ENCODE measurements at regions not wholly inside any gene's neighbourhood (a gene's known extent, or its start where the extent isn't known, plus 50 kb on each side); places are given as distances from the start of the nearest gene placed in this dataset.

DNA sequence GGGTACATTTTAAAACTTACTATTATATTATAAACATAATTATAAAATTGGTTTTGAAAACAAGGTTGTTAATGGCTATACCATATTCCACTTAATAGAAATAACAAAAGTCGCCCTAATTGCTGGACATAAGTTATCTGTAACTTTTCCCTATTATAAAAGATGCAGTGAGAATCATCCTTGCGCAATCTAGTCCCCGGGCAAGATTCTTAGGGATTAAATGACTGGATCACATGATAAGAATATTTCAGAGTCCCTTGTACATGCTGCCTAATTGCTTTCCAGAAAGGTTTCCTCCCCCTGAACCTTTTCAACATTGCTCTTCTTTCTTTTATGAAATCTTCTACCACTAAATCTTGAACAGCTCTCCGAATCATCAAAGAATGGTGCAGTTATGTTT, 479.8 kb upstream of the MKI67 start:
- ATAC-seq: no peak
- TF ChIP-seq, protein P1, sequence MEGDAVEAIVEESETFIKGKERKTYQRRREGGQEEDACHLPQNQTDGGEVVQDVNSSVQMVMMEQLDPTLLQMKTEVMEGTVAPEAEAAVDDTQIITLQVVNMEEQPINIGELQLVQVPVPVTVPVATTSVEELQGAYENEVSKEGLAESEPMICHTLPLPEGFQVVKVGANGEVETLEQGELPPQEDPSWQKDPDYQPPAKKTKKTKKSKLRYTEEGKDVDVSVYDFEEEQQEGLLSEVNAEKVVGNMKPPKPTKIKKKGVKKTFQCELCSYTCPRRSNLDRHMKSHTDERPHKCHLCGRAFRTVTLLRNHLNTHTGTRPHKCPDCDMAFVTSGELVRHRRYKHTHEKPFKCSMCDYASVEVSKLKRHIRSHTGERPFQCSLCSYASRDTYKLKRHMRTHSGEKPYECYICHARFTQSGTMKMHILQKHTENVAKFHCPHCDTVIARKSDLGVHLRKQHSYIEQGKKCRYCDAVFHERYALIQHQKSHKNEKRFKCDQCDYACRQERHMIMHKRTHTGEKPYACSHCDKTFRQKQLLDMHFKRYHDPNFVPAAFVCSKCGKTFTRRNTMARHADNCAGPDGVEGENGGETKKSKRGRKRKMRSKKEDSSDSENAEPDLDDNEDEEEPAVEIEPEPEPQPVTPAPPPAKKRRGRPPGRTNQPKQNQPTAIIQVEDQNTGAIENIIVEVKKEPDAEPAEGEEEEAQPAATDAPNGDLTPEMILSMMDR (IDR thresholded peaks at IDR 0.05): no peak
- no peak for TF ChIP-seq POLR2A (IDR thresholded peaks at IDR 0.05)
- Histone ChIP-seq H3K36me3 (no peaks in the 10 kb centered on the region), H3K4me3 (no peak overlapping the region), H3K4me1 (no peaks in the 10 kb centered on the region), H3K27ac (no peak overlapping the region), H3K27me3 (no peaks in the 10 kb centered on the region), H3K9me3 (no peaks in the 10 kb centered on the region)
- intact Hi-C loops (cut with DNase I): no loop called here
- no peak for DNase-seq
- WGBS, 4 donors: 82 to 89% (median 85%) methylated on average over 4 of the region's 4 CpGs

DNA sequence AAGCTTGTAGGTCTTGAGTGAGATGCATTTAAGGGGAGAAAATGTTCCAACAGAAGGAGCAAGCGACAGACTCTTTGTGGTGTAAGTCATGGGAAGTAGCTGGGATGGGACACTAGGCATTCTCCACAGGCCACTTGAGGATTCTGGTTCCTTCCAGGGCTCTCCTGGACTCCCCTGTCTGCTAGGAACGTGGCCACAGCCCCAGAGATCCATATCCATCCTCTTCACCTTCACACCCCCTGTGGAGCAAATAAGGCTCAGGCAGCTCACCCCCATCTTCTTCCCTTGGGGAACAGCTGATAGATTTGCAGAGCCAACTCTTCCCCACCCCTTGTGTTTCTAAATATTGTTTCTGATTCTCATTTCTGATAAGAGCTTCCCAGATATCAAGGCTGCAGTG, 482.6 kb upstream of the MKI67 start:
- H3K36me3 ChIP-seq: no peaks in the 10 kb centered on the region
- no peaks in the 10 kb centered on the region for H3K27me3 ChIP-seq
- ATAC-seq: no peak
- no peaks in the 10 kb centered on the region for H3K9me3 ChIP-seq
- intact Hi-C loops (cut with DNase I): no loop called here
- no peak overlapping the region for H3K27ac ChIP-seq
- H3K4me1 ChIP-seq: no peaks in the 10 kb centered on the region
- 69 to 84% (median 79%) methylated on average over 2 of the region's 2 CpGs for WGBS, 4 donors
- H3K4me3 ChIP-seq: no peak overlapping the region
- DNase-seq: no peak
- no peak for TF ChIP-seq POLR2A (IDR thresholded peaks at IDR 0.05)
- TF ChIP-seq, protein P1 (IDR thresholded peaks at IDR 0.05): no peak

DNA sequence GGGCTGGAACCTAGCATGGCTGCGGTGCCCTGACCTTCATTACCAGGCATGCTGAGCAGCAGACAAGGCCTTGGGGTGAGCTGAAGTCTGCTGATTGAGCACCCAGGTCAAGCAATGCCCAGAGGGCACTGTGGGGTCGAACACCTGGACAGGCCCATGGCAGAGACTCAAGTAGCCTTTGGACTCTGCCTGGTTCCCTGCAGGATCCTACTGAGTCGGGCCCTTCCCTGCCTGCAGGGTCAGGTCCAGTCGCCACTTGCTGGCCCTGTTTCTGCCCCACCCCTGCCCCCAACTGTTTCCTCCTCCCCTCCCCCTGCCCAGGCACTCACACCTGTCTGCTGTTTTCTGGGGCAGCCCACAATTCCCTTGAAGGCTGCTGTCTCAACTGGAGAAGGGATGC, 483.2 kb upstream of the MKI67 start:
- no peak for DNase-seq
- intact Hi-C loops (cut with DNase I): no loop called here
- 88 to 100% (median 96%) methylated on average over 1 to 4 of the region's 4 CpGs for WGBS, 4 donors

DNA sequence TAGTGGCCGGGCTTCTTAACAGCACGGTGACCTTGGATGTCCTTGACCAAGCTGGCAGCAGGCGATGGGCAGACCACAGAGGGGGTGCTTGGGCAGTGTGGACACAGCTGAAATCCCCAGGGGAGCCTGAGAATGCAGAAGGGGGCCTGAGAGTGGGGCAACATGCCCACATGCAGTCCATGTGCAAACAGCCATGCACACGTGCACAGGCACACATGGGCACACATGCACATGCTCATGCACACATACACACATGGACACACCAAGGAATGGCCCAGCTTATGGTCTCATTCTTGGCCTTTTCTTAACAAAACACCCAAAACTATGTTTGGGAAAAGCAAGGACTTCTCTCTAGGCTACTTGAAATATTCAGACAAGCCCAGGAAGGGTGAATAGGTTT, 483.9 kb upstream of the MKI67 start:
- Histone ChIP-seq H3K9me3 (no peaks in the 10 kb centered on the region), H3K27me3 (no peaks in the 10 kb centered on the region), H3K27ac (no peak overlapping the region), H3K36me3 (no peaks in the 10 kb centered on the region), H3K4me3 (no peak overlapping the region), H3K4me1 (no peaks in the 10 kb centered on the region)
- TF ChIP-seq POLR2A (IDR thresholded peaks at IDR 0.05): no peak
- TF ChIP-seq, protein P1 (IDR thresholded peaks at IDR 0.05): no peak
- intact Hi-C loops (cut with DNase I): no loop called here
- ATAC-seq (no peak), DNase-seq (no peak)
- WGBS, 4 donors: 80 to 96% (median 89%) methylated on average over 4 of the region's 4 CpGs

More for the DNA sequence above, 483.2 kb upstream of the MKI67 start:
- no peak overlapping the region for H3K27ac ChIP-seq
- no peak overlapping the region for H3K4me3 ChIP-seq
- TF ChIP-seq, protein P1 (IDR thresholded peaks at IDR 0.05): no peak
- no peak for TF ChIP-seq POLR2A (IDR thresholded peaks at IDR 0.05)
- no peak for ATAC-seq
- no peaks in the 10 kb centered on the region for H3K36me3 ChIP-seq
- H3K27me3 ChIP-seq: no peaks in the 10 kb centered on the region
- no peaks in the 10 kb centered on the region for H3K4me1 ChIP-seq
- no peaks in the 10 kb centered on the region for H3K9me3 ChIP-seq
